NCI-H524 treated with DMSO at 0.1 percent for 48 hours (cell line): ENCODE measurements at regions not wholly inside any gene's neighbourhood (a gene's known extent, or its start where the extent isn't known, plus 50 kb on each side); places are given as distances from the start of the nearest gene placed in this dataset.
"Not testable (repeated sequence)": the region's sequence is repeated elsewhere in the genome, so short reads cannot be mapped to it uniquely, and the experiment has no call there.

Experiments
- DNase-seq: peaks from one replicate; lab custom pipeline; 2025; lab: John Stamatoyannopoulos, UW

GRCh38 chr21:39082656-39083376 is 100.4 kb downstream of the PSMG1 start:
- no peak for DNase-seq

DNA sequence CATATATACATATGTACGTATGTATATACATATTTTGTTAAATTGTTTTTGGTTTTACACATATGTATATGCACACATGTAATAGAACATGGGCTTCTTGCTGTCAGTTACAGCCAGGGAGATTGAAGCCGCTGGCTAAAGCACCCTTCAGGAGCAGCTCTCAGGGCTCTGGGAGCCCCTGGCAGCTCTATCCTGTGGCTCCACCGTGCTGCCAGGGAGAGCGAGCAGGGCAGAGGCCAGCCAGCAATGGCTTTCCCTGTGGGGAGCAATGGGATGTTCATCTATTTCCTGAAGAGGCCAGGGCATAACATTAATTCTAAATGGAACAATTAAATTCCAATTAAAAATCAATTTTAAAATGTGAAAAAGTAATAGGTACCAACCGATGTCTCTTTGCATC is 102.9 kb downstream of the PSMG1 start:
- no peak for DNase-seq

DNA sequence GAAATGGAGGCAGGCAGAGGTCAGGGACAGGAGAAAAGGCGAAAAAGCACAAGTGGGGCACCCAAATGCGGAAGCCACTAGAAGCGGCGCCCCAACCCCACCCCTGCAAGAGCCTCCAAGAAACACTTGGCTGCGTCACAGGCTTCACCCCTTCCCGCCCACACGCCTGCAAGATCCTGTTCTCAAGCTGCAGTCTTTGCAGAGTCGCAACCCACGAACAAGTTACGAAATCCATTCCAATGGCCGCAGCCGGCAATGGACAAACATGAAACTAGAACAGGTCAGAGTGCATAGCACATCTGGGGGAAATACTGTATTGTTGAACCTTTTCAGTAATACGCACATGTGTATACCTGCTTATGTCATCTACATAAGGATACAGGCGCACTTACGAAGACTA is 103.6 kb downstream of the PSMG1 start:
- no peak for DNase-seq

GRCh38 chr21:39078322-39079065 is 104.8 kb downstream of the PSMG1 start:
- DNase-seq, result no peak

DNA sequence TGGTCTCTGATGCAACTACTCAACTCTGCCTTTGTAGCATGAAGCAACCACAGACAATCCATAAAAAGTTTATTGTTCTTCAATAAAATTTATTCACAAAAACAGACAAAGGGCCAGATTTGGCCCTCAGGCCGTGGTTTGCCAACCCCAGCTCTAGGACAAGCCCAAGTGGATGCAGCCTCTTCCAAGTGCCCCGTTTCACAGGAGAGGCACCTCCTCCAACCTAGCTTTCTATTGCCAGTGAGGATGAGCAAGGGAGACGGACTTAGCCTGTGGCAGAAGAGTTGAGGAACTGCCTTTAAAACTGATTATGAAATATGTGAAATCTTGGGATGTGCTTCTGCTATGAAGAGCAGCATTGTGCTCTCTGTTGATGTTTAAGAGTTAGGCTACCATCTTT is 105.4 kb downstream of the PSMG1 start:
- no peak for DNase-seq

- no peak for DNase-seq
Observed at GRCh38 chr21:39074508-39074907, 108.7 kb downstream of the PSMG1 start.

DNA sequence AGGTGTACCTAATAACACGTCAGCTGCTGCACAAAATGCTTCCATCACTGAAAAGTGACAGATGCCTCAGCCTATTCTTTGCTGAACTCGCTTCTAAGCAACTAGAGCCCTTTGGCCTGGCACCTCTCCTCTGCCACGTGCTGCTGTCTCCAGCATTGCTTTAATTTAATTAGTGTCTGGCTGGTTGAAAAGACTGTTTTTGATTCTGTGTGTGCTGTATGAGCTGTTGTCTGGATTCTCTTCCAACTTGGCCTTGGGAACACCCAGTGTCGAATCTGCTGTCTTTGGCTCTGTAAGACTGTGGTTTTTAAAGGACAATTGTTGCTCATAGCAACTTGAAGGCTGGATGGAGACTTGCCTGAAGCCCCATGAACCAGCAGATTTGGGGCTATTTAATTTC is 109.5 kb downstream of the PSMG1 start:
- no peak for DNase-seq

GRCh38 chr21:39073063-39073462 is 110.2 kb downstream of the PSMG1 start:
- no peak for DNase-seq

DNA sequence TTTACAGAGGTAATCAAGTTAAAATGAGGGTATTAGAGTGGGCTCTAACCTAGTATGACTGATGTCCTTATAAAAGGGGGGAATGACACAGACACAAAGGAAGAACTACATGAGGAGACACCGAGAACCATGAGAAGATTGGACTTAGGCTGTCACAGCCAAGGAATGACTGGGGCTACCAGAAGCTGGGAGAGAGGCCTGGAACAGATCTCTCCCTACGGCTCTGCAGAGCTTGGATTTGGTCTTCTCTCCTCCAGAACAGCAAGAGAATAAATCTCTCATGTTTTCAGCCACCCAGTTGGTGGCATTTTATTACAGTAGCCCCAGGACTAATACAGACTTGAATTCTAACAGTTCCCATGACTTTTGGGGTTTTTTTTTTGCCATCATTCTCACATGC is 110.8 kb downstream of the PSMG1 start:
- DNase-seq, result no peak

- no peak for DNase-seq
Observed at GRCh38 chr21:39071623-39072214, 111.5 kb downstream of the PSMG1 start.

DNA sequence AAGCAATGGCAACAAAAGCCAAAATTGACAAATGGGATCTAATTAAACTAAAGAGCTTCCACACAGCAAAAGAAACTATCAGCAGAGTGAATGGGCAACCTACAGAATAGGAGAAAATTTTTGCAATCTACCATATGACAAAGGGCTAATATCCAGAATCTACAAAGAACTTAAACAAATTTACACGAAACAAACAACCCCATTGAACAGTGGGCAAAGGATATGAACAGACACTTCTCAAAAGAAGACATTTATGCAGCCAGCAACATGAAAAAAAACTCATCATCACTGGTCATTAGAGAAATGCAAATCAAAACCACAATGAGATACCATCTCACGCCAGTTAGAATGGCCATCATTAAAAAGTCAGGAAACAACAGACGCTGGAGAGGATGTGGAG is 113.4 kb downstream of the PSMG1 start:
- not testable (repeated sequence) for DNase-seq

GRCh38 chr21:39066829-39067780 is 116.1 kb downstream of the PSMG1 start:
- no peak for DNase-seq

DNA sequence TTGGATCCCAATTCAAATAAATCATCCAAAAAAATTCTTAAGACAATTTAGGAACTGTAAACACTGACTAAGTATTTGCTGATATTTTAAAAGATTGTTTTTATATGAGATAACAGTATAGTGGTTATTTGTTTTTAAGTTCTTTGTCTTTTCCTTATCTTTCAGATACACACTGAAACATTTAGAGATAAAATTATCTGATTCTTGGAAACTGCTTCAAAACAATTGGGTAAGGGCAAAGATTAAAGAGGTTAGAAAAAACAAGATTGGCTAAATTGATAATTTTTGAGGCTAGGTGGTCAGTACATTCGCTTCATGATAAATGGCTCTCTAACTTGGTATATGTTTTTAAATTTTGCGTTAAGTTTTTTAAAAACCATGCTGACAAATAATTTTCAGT is 117.3 kb downstream of the PSMG1 start:
- DNase-seq, result no peak

GRCh38 chr21:39064325-39065012 is 118.8 kb downstream of the PSMG1 start:
- peak; percentile 72 for DNase-seq

DNA sequence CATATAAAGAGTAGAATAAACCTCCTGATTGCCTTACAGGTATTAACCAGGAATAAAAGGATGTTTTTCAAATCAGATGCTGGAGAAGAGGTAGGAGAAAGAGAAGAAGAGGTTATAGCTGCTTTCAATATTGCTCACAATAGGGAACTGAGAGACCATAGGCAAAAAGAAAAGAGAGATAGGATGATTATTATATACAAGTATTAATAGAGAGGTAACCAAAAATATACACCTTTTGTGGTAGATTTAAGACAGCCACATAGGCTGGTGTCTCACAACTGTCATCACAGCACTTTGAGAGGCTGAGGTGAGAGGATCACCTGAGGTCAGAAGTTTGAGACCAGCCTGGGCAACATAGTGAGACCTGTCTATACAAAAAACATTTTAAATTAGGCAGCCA is 119.7 kb downstream of the PSMG1 start:
- no peak for DNase-seq

DNA sequence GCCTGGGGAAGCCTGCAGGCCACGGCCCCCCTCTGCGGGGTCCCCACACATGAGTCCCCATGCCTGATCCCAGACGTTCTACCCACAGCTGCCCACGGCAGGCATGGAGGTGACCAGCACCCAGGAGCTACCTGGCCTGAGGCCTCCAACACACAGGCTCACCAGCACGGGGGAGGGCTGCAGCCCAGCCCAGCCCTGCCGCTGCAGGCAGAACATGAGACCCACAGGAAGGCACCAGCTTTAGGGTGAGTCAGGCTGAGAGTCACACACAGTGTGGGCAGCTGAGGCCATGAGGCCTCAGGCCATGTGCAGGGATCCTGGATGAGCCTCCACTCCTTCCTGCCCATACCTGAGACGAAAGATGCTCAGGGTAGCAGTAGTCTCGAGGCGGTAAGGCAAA is 121.1 kb downstream of the PSMG1 start:
- DNase-seq, result no peak

GRCh38 chr21:39061766-39062165 is 121.5 kb downstream of the PSMG1 start:
- DNase-seq, result no peak

- DNase-seq, result peak; percentile 63
Observed at GRCh38 chr21:39060485-39061083, 122.7 kb downstream of the PSMG1 start.

- DNase-seq, result no peak
Observed at GRCh38 chr21:39057121-39057520, 126.1 kb downstream of the PSMG1 start.

- DNase-seq, result no peak
Observed at GRCh38 chr21:39056636-39057035, 126.6 kb downstream of the PSMG1 start.

DNA sequence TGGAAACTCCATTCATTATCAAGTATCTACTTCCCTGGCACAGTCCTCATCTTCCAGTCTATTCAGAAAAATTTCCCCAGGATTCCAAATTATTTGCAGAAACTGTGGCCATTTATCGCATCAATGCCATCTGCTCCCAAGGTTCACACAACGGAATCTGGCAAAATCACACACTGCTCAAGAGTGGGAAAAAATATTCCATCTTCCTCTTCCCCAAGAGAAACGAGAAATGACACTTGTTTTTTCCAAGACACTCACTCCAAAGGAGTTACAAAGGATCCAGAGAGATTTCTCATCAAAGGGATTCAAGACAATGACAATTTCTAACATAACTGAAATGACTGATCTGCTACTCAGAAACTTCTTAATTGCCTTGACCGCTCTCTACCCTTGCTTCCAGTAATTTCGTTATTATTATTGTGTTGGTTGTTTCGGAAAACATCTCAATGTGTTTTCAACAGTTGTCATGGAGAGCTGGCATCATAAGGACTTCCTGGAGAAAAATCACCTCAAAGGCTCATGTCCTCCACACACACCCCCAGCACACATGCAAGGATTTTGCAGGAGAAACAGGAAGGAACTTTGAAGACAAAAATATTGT is 128.0 kb downstream of the PSMG1 start:
- no peak for DNase-seq
